ENCODE measurements at regions not wholly inside any gene's neighbourhood (a gene's known extent, or its start where the extent isn't known, plus 50 kb on each side); places are given as distances from the start of the nearest gene placed in this dataset.

DNA sequence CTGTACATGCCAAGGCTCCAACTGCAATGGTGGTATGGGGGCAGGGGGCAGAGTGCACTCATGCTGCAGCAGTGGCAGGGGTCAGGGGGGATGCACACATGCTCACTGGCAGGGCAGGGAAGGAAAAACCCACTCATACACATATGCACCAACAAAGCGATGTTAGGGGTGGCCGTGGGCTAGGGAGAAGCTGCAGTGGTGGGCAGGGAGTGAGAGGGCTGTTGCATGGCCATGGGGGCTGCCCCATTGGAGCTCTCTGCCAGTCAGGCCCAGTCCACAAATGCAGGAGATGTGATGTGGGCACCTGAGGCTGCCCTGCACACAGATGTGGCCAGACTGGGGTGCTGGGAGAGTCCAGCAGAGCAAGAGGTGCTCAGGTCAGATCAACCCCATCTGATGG is 238.1 kb upstream of the NXPH2 start:
- H3K4me3 ChIP-seq (ENCODE audit: low read depth, low read length): no peak overlapping the region
- no peak for DNase-seq (ENCODE audit: low read depth)
- TF ChIP-seq, protein P1, sequence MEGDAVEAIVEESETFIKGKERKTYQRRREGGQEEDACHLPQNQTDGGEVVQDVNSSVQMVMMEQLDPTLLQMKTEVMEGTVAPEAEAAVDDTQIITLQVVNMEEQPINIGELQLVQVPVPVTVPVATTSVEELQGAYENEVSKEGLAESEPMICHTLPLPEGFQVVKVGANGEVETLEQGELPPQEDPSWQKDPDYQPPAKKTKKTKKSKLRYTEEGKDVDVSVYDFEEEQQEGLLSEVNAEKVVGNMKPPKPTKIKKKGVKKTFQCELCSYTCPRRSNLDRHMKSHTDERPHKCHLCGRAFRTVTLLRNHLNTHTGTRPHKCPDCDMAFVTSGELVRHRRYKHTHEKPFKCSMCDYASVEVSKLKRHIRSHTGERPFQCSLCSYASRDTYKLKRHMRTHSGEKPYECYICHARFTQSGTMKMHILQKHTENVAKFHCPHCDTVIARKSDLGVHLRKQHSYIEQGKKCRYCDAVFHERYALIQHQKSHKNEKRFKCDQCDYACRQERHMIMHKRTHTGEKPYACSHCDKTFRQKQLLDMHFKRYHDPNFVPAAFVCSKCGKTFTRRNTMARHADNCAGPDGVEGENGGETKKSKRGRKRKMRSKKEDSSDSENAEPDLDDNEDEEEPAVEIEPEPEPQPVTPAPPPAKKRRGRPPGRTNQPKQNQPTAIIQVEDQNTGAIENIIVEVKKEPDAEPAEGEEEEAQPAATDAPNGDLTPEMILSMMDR (IDR thresholded peaks at IDR 0.05; ENCODE audit: insufficient read depth, low read length): no peak

DNA sequence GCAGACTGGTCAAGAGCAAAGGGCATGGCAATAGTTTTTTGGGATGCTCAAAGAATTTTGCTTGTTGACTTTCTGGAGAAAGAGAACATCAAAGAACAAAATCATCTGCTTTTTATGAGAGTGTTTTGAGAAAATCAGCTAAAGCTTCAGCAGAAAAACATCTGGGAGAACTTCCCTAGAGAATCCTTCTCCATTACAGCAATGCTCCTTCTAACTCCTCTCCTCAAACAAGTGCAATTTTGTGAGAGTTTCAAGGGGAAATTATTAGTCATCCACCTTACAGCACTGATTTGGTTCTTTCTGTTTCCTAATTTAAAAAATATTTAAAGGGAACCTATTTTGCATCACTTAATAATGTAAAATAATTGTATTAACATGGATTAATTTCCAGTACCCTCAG is 226.9 kb upstream of the NXPH2 start:
- no peak for DNase-seq (ENCODE audit: low read depth)
- TF ChIP-seq, protein P1 (IDR thresholded peaks at IDR 0.05; ENCODE audit: insufficient read depth, low read length): no peak
- H3K4me3 ChIP-seq (ENCODE audit: low read depth, low read length): no peak overlapping the region

DNA sequence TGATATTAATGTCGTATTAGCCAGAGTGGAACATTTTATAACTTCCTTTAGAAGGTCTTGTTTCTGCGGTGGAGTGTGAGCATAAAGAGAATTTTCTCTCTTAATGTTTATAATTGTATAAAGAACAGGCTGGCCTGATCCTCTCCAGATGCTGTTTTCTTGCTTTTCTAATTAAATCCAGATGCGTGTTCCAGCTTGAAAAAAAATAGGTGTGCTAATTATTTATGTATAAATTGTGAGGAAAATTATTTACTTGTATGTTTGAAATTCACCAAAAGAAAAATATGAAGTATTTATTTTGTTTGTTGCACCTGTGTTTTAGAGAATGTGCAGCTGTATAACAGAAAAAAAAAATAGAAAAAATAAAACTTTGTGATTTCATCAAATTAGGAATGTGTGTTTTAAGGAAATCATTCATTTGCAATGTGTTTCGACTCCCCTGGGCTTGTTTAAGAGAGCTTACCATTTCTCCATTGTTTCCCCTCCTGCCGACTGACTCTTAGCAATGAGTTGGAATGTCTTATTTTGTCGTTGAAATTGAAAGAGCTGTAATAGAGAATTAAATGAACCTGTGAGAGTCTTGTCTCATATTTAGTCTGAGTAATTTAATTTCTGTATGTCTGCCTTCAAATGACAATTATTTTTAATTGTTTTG is 220.1 kb upstream of the NXPH2 start:
- TF ChIP-seq, protein P1 (IDR thresholded peaks at IDR 0.05; ENCODE audit: insufficient read depth, low read length): no peak
- no peak overlapping the region for H3K4me3 ChIP-seq (ENCODE audit: low read depth, low read length)
- no peak for DNase-seq (ENCODE audit: low read depth)

DNA sequence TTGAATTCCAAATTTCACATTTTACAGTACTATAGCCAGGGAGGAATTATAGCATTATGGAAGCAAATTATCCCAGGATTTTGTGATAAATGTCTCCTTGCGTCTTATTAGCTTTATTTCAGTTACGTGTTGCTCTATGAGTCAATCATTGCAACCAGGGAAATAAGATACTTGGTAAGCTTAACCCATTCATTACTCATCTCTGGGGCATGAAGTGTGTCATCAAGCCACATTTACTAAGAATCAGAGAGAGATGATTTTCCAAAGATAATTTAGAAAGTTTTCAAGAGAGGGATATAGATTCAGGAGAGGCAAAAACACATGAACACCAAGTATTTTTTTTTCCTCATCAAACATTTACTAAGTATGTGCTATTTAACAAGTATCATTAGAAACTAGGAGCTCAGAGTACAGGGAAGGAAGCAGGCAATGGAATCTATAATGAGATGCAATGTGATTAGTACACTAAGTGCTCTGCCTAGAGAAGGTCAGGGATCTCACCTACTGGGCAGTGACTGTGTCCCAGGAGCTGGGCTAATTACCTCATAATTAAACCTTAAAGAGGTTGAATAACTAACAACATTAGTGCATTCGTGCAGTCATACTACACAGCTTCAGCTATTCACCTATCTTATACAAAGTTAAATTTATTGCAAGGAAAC is 217.8 kb upstream of the NXPH2 start:
- peak; percentile 13 for DNase-seq (ENCODE audit: low read depth)
- TF ChIP-seq, protein P1 (IDR thresholded peaks at IDR 0.05; ENCODE audit: insufficient read depth, low read length): no peak
- H3K4me3 ChIP-seq (ENCODE audit: low read depth, low read length): no peak overlapping the region

DNA sequence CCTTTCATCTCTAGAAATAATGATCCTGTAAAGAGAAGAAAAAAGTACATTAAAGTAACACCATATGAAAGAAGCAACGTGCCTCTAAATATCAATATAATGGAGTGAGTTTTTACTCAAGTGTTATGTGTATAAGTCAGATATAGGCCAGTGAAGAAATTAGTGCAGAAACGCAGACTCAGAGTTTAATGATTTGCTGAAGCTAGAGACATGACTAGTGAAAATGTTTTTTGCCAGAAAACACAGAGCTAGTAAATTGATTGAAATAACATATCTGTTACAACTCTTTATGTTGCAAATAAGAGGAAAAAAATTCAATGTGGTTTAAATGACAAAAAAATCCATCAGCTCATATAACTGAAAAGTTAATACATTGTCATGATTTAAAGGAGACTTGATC is 217.2 kb upstream of the NXPH2 start:
- H3K4me3 ChIP-seq (ENCODE audit: low read depth, low read length): no peak overlapping the region
- TF ChIP-seq, protein P1 (IDR thresholded peaks at IDR 0.05; ENCODE audit: insufficient read depth, low read length): no peak
- DNase-seq (ENCODE audit: low read depth): no peak

DNA sequence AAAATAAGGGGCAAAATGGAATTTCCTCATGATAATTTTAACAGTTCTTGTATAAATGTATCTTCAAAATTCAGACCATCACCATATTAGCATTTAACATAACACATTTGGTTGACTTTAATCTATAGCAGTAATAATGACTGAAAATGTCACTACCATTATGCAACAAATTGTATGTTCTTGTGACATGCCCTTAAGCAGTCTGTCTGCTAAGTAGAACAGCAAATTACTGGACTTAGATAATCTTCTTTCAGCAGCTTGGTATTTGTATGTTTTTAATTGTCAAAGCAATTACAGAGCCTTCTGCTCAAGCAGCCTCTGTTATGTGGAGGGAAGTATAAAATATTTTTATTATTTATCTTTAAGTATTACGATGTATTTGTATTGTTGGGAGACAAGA is 214.3 kb upstream of the NXPH2 start:
- DNase-seq (ENCODE audit: low read depth): no peak
- TF ChIP-seq, protein P1 (IDR thresholded peaks at IDR 0.05; ENCODE audit: insufficient read depth, low read length): no peak
- H3K4me3 ChIP-seq (ENCODE audit: low read depth, low read length): no peak overlapping the region
